Activated naive CD4-positive, alpha-beta T cell treated with anti-CD3 and anti-CD28 coated beads, Interleukin-2, amount 50 U/mL, for 24 hours (primary cell): ENCODE measurements at regions not wholly inside any gene's neighbourhood (a gene's known extent, or its start where the extent isn't known, plus 50 kb on each side); places are given as distances from the start of the nearest gene placed in this dataset.

ENCODE experiments used
- H3K27ac Mint-ChIP-seq: one replicate; pipeline ENCODE4 v1.8.0; 2021; ENCODE audit warnings: mild to moderate bottlenecking, mixed read lengths
- H3K27me3 Mint-ChIP-seq: one replicate; pipeline ENCODE4 v1.8.0; 2021; ENCODE audit warnings: mixed read lengths
- H3K36me3 Mint-ChIP-seq: one replicate; pipeline ENCODE4 v1.8.0; 2021; ENCODE audit warnings: mixed read lengths
- H3K4me1 Mint-ChIP-seq: one replicate; pipeline ENCODE4 v1.8.0; 2021; ENCODE audit warnings: mixed read lengths
- H3K4me3 Mint-ChIP-seq: one replicate; pipeline ENCODE4 v1.8.0; 2021; ENCODE audit warnings: mild to moderate bottlenecking, mixed read lengths
- H3K9me3 Mint-ChIP-seq: one replicate; pipeline ENCODE4 v1.8.0; 2021; ENCODE audit warnings: mixed read lengths

GRCh38 chr18:38025433-38026038 is 459.9 kb upstream of the CELF4 start:
- no peaks in the 10 kb centered on the region for H3K9me3 Mint-ChIP-seq

GRCh38 chr18:38023871-38024270 is 458.3 kb upstream of the CELF4 start:
- Mint-ChIP-seq H3K27ac (no peak overlapping the region), H3K27me3 (no peaks in the 10 kb centered on the region), H3K36me3 (no peaks in the 10 kb centered on the region), H3K9me3 (no peaks in the 10 kb centered on the region), H3K4me1 (no peaks in the 10 kb centered on the region), H3K4me3 (no peak overlapping the region)

More at GRCh38 chr18:38025433-38026038, 459.9 kb upstream of the CELF4 start:
- no peaks in the 10 kb centered on the region for H3K4me1 Mint-ChIP-seq
- H3K36me3 Mint-ChIP-seq = no peaks in the 10 kb centered on the region
- no peak overlapping the region for H3K27ac Mint-ChIP-seq
- no peaks in the 10 kb centered on the region for H3K27me3 Mint-ChIP-seq
- H3K4me3 Mint-ChIP-seq = no peak overlapping the region

GRCh38 chr18:38022234-38022633 is 456.6 kb upstream of the CELF4 start:
- Mint-ChIP-seq H3K27me3 (no peaks in the 10 kb centered on the region), H3K36me3 (no peaks in the 10 kb centered on the region), H3K4me3 (no peak overlapping the region), H3K4me1 (no peaks in the 10 kb centered on the region), H3K27ac (no peak overlapping the region), H3K9me3 (no peaks in the 10 kb centered on the region)

GRCh38 chr18:38019292-38019691 is 453.7 kb upstream of the CELF4 start:
- no peaks in the 10 kb centered on the region for H3K9me3 Mint-ChIP-seq
- no peaks in the 10 kb centered on the region for H3K4me1 Mint-ChIP-seq
- H3K4me3 Mint-ChIP-seq = no peak overlapping the region
- no peak overlapping the region for H3K27ac Mint-ChIP-seq
- no peaks in the 10 kb centered on the region for H3K36me3 Mint-ChIP-seq
- H3K27me3 Mint-ChIP-seq = no peaks in the 10 kb centered on the region

GRCh38 chr18:38010971-38011857 is 445.6 kb upstream of the CELF4 start:
- Mint-ChIP-seq H3K4me1 (no peaks in the 10 kb centered on the region), H3K27ac (no peak overlapping the region), H3K36me3 (no peaks in the 10 kb centered on the region), H3K27me3 (no peaks in the 10 kb centered on the region), H3K9me3 (peaks cover 6% of the 10 kb centered on the region), H3K4me3 (no peak overlapping the region)

GRCh38 chr18:38010037-38010436 is 444.4 kb upstream of the CELF4 start:
- H3K27ac Mint-ChIP-seq = no peak overlapping the region
- H3K4me1 Mint-ChIP-seq = no peaks in the 10 kb centered on the region
- no peak overlapping the region for H3K4me3 Mint-ChIP-seq
- peaks cover 6% of the 10 kb centered on the region for H3K9me3 Mint-ChIP-seq
- no peaks in the 10 kb centered on the region for H3K27me3 Mint-ChIP-seq
- H3K36me3 Mint-ChIP-seq = no peaks in the 10 kb centered on the region

- peaks cover 6% of the 10 kb centered on the region for H3K9me3 Mint-ChIP-seq
- H3K4me3 Mint-ChIP-seq = no peak overlapping the region
- H3K27me3 Mint-ChIP-seq = no peaks in the 10 kb centered on the region
- no peak overlapping the region for H3K27ac Mint-ChIP-seq
- H3K4me1 Mint-ChIP-seq = no peaks in the 10 kb centered on the region
- H3K36me3 Mint-ChIP-seq = no peaks in the 10 kb centered on the region
These were observed 443.7 kb upstream of the CELF4 start for GRCh38 chr18:38009320-38009719.

- Mint-ChIP-seq H3K27ac (no peak overlapping the region), H3K4me1 (no peaks in the 10 kb centered on the region), H3K4me3 (no peak overlapping the region), H3K9me3 (peaks cover 12% of the 10 kb centered on the region), H3K27me3 (no peaks in the 10 kb centered on the region), H3K36me3 (no peaks in the 10 kb centered on the region)
These were observed 442.2 kb upstream of the CELF4 start for GRCh38 chr18:38007676-38008330.

GRCh38 chr18:38007026-38007425 is 441.4 kb upstream of the CELF4 start:
- no peaks in the 10 kb centered on the region for H3K36me3 Mint-ChIP-seq

GRCh38 chr18:38006541-38006940 is 440.9 kb upstream of the CELF4 start:
- Mint-ChIP-seq H3K4me1 (no peaks in the 10 kb centered on the region), H3K9me3 (peaks cover 16% of the 10 kb centered on the region), H3K27me3 (peaks cover 1% of the 10 kb centered on the region), H3K27ac (no peak overlapping the region), H3K36me3 (no peaks in the 10 kb centered on the region), H3K4me3 (no peak overlapping the region)

More at GRCh38 chr18:38007026-38007425, 441.4 kb upstream of the CELF4 start:
- Mint-ChIP-seq H3K4me1 (no peaks in the 10 kb centered on the region), H3K27me3 (peaks cover 1% of the 10 kb centered on the region), H3K9me3 (peaks cover 16% of the 10 kb centered on the region), H3K4me3 (no peak overlapping the region), H3K27ac (no peak overlapping the region)

- H3K27me3 Mint-ChIP-seq = peaks cover under 1% of the 10 kb centered on the region
- H3K36me3 Mint-ChIP-seq = no peaks in the 10 kb centered on the region
- H3K4me3 Mint-ChIP-seq = no peak overlapping the region
- H3K9me3 Mint-ChIP-seq = peaks cover 11% of the 10 kb centered on the region
- H3K4me1 Mint-ChIP-seq = no peaks in the 10 kb centered on the region
- no peak overlapping the region for H3K27ac Mint-ChIP-seq
These were observed 432.1 kb upstream of the CELF4 start for GRCh38 chr18:37997695-37998094.

GRCh38 chr18:37987901-37988300 is 422.3 kb upstream of the CELF4 start:
- Mint-ChIP-seq H3K9me3 (no peaks in the 10 kb centered on the region), H3K36me3 (no peaks in the 10 kb centered on the region), H3K27ac (no peak overlapping the region), H3K4me3 (no peak overlapping the region), H3K27me3 (no peaks in the 10 kb centered on the region), H3K4me1 (no peaks in the 10 kb centered on the region)

GRCh38 chr18:37986665-37987064 is 421.1 kb upstream of the CELF4 start:
- no peak overlapping the region for H3K4me3 Mint-ChIP-seq
- no peaks in the 10 kb centered on the region for H3K36me3 Mint-ChIP-seq
- no peaks in the 10 kb centered on the region for H3K4me1 Mint-ChIP-seq
- H3K27ac Mint-ChIP-seq = no peak overlapping the region
- H3K27me3 Mint-ChIP-seq = no peaks in the 10 kb centered on the region
- H3K9me3 Mint-ChIP-seq = no peaks in the 10 kb centered on the region

- no peak overlapping the region for H3K4me3 Mint-ChIP-seq
- H3K27me3 Mint-ChIP-seq = no peaks in the 10 kb centered on the region
- no peaks in the 10 kb centered on the region for H3K36me3 Mint-ChIP-seq
- H3K9me3 Mint-ChIP-seq = no peaks in the 10 kb centered on the region
- no peak overlapping the region for H3K27ac Mint-ChIP-seq
- H3K4me1 Mint-ChIP-seq = no peaks in the 10 kb centered on the region
These were observed 419.5 kb upstream of the CELF4 start for GRCh38 chr18:37985126-37985525.

- no peaks in the 10 kb centered on the region for H3K27me3 Mint-ChIP-seq
- H3K9me3 Mint-ChIP-seq = no peaks in the 10 kb centered on the region
- no peak overlapping the region for H3K4me3 Mint-ChIP-seq
- H3K27ac Mint-ChIP-seq = no peak overlapping the region
- H3K4me1 Mint-ChIP-seq = no peaks in the 10 kb centered on the region
- no peaks in the 10 kb centered on the region for H3K36me3 Mint-ChIP-seq
These were observed 415.0 kb upstream of the CELF4 start for GRCh38 chr18:37980556-37980955.

GRCh38 chr18:37975446-37975845 is 409.8 kb upstream of the CELF4 start:
- Mint-ChIP-seq H3K27ac (no peak overlapping the region), H3K4me1 (no peaks in the 10 kb centered on the region), H3K27me3 (no peaks in the 10 kb centered on the region), H3K36me3 (no peaks in the 10 kb centered on the region), H3K9me3 (no peaks in the 10 kb centered on the region), H3K4me3 (no peak overlapping the region)
